ENCODE measurements at regions not wholly inside any gene's neighbourhood (a gene's known extent, or its start where the extent isn't known, plus 50 kb on each side); places are given as distances from the start of the nearest gene placed in this dataset.

DNA sequence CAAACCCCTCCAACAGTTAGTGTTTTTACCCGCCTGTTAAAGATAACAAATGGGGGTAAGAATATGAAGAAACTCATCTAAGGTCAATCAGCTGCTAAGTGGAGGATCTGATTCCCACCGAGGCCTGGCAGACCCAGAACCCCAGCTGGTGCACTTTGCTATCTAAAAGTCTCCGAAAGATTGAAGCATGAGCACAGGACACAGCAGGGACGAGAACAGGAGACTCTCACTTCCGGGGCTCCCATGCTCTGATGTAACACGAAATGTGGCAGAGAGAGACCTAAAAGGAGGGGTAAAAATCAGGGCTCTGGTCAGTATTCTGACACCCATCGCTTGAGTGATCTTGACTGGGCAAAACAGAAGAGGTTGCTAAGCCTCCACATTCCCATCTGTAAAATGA is 119.7 kb downstream of the PDCL3 start:
- no peaks in the 10 kb centered on the region for H3K36me3 Mint-ChIP-seq (ENCODE audit: unreplicated experiment)
- peak; percentile 25 for DNase-seq (ENCODE audit: extremely low spot score, unreplicated experiment)
- H3K9me3 Mint-ChIP-seq (ENCODE audit: unreplicated experiment) = peaks cover 15% of the 10 kb centered on the region
- TF ChIP-seq, protein P1, sequence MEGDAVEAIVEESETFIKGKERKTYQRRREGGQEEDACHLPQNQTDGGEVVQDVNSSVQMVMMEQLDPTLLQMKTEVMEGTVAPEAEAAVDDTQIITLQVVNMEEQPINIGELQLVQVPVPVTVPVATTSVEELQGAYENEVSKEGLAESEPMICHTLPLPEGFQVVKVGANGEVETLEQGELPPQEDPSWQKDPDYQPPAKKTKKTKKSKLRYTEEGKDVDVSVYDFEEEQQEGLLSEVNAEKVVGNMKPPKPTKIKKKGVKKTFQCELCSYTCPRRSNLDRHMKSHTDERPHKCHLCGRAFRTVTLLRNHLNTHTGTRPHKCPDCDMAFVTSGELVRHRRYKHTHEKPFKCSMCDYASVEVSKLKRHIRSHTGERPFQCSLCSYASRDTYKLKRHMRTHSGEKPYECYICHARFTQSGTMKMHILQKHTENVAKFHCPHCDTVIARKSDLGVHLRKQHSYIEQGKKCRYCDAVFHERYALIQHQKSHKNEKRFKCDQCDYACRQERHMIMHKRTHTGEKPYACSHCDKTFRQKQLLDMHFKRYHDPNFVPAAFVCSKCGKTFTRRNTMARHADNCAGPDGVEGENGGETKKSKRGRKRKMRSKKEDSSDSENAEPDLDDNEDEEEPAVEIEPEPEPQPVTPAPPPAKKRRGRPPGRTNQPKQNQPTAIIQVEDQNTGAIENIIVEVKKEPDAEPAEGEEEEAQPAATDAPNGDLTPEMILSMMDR (IDR thresholded peaks at IDR 0.05) = no peak
- H3K4me1 Mint-ChIP-seq (ENCODE audit: unreplicated experiment) = no peaks in the 10 kb centered on the region
- no peak overlapping the region for H3K27ac Mint-ChIP-seq (ENCODE audit: unreplicated experiment)
- H3K4me3 Mint-ChIP-seq (ENCODE audit: unreplicated experiment) = no peak overlapping the region
- peaks cover 29% of the 10 kb centered on the region for H3K27me3 Mint-ChIP-seq (ENCODE audit: unreplicated experiment)

DNA sequence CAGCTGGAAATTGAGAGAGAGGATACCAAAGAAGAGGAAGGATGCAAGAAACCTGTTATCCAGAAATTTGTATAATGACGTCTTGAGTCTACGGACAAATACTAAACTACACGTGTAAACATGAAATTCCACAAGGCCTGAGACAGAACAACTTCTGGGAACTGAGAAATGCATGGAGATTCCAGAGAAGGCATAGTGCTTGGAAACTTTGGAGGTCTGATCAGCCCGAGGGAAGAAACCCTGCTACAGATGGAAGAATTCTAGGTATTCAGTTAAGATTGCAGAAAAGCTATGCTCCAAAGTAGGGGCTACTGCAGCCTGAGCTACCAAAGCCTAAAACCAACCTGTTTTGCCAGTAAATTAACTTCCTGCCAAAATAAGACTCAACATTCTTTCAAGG is 120.4 kb downstream of the PDCL3 start:
- TF ChIP-seq, protein P1 (IDR thresholded peaks at IDR 0.05) = no peak
- H3K4me3 Mint-ChIP-seq (ENCODE audit: unreplicated experiment) = no peak overlapping the region
- peaks cover 20% of the 10 kb centered on the region for H3K9me3 Mint-ChIP-seq (ENCODE audit: unreplicated experiment)
- H3K4me1 Mint-ChIP-seq (ENCODE audit: unreplicated experiment) = no peaks in the 10 kb centered on the region
- H3K36me3 Mint-ChIP-seq (ENCODE audit: unreplicated experiment) = no peaks in the 10 kb centered on the region
- H3K27ac Mint-ChIP-seq (ENCODE audit: unreplicated experiment) = no peak overlapping the region
- H3K27me3 Mint-ChIP-seq (ENCODE audit: unreplicated experiment) = peaks cover 31% of the 10 kb centered on the region
- peak; percentile 5 for DNase-seq (ENCODE audit: extremely low spot score, unreplicated experiment)

GRCh38 chr2:100691846-100692245 is 128.1 kb upstream of the NPAS2 start:
- H3K9me3 Mint-ChIP-seq (ENCODE audit: unreplicated experiment) = peaks cover 24% of the 10 kb centered on the region
- H3K27ac Mint-ChIP-seq (ENCODE audit: unreplicated experiment) = no peak overlapping the region
- peaks cover 1% of the 10 kb centered on the region for H3K4me1 Mint-ChIP-seq (ENCODE audit: unreplicated experiment)
- H3K36me3 Mint-ChIP-seq (ENCODE audit: unreplicated experiment) = peaks cover 4% of the 10 kb centered on the region
- TF ChIP-seq, protein P1 (IDR thresholded peaks at IDR 0.05) = no peak
- peaks cover 35% of the 10 kb centered on the region for H3K27me3 Mint-ChIP-seq (ENCODE audit: unreplicated experiment)
- peak; percentile 17 for DNase-seq (ENCODE audit: extremely low spot score, unreplicated experiment)
- no peak overlapping the region for H3K4me3 Mint-ChIP-seq (ENCODE audit: unreplicated experiment)

- DNase-seq (ENCODE audit: extremely low spot score, unreplicated experiment) = peak; percentile 11
- peaks cover 4% of the 10 kb centered on the region for H3K36me3 Mint-ChIP-seq (ENCODE audit: unreplicated experiment)
- no peak overlapping the region for H3K4me3 Mint-ChIP-seq (ENCODE audit: unreplicated experiment)
- no peak overlapping the region for H3K27ac Mint-ChIP-seq (ENCODE audit: unreplicated experiment)
- H3K27me3 Mint-ChIP-seq (ENCODE audit: unreplicated experiment) = peaks cover 31% of the 10 kb centered on the region
- peaks cover 1% of the 10 kb centered on the region for H3K4me1 Mint-ChIP-seq (ENCODE audit: unreplicated experiment)
- peaks cover 22% of the 10 kb centered on the region for H3K9me3 Mint-ChIP-seq (ENCODE audit: unreplicated experiment)
- TF ChIP-seq, protein P1 (IDR thresholded peaks at IDR 0.05) = no peak
Measured at GRCh38 chr2:100692381-100692780, 127.6 kb upstream of the NPAS2 start.

DNA sequence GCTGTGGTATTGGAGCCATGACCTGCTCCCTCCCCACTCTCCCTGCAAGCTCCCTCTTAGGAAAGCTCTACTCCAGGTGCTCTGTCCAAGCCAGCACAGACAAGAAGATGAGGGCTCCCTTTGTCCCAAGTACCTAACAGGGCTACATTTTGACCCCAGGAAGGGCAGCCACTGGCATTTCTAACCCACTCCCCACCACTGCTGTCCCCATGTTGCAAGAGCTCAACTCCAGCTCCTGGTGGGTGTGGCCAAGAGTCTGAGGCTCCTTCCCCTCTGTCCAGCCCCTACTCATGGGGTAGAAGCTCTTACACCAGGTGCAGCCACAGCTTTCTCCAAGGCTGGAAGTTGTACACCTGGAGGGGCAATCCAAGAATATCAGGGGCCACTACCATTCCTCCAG is 127.0 kb upstream of the NPAS2 start:
- no peak overlapping the region for H3K4me3 Mint-ChIP-seq (ENCODE audit: unreplicated experiment)
- H3K36me3 Mint-ChIP-seq (ENCODE audit: unreplicated experiment) = peaks cover 4% of the 10 kb centered on the region
- H3K27me3 Mint-ChIP-seq (ENCODE audit: unreplicated experiment) = peaks cover 28% of the 10 kb centered on the region
- TF ChIP-seq, protein P1 (IDR thresholded peaks at IDR 0.05) = no peak
- peak; percentile 27 for DNase-seq (ENCODE audit: extremely low spot score, unreplicated experiment)
- peaks cover 1% of the 10 kb centered on the region for H3K4me1 Mint-ChIP-seq (ENCODE audit: unreplicated experiment)
- H3K9me3 Mint-ChIP-seq (ENCODE audit: unreplicated experiment) = peaks cover 19% of the 10 kb centered on the region
- H3K27ac Mint-ChIP-seq (ENCODE audit: unreplicated experiment) = no peak overlapping the region

Data from osteocyte (in vitro differentiated cells).